Right lobe of liver (tissue), 4 donors: ENCODE measurements at regions not wholly inside any gene's neighbourhood (a gene's known extent, or its start where the extent isn't known, plus 50 kb on each side); places are given as distances from the start of the nearest gene placed in this dataset.

ENCODE experiments used
- POLR2A ChIP-seq: fragments of 450-650 bp; IDR thresholded peaks from one replicate; pipeline ENCODE4 v1.6.1; 2017; ENCODE audit warnings: antibody characterized with exemption, mild to moderate bottlenecking
- TF ChIP-seq, protein P1 (sequence below), 4 donors: fragments of 200-600 bp in 3 of 4; fragments of 450-650 bp in 1 of 4; IDR thresholded peaks; one replicate each; pipeline versions ENCODE4 v1.5.1 to v1.8.0; 2016 to 2022; ENCODE audit warnings: antibody characterized with exemption in 4 of 4, mild to moderate bottlenecking in 2 of 4
- donor health status: DM: no; HTN: no; CAD: no.
- donor health status: DM: no; HTN: no; CAD: no.
- donor health status: DM: no; HTN: yes; CAD: no.

DNA sequence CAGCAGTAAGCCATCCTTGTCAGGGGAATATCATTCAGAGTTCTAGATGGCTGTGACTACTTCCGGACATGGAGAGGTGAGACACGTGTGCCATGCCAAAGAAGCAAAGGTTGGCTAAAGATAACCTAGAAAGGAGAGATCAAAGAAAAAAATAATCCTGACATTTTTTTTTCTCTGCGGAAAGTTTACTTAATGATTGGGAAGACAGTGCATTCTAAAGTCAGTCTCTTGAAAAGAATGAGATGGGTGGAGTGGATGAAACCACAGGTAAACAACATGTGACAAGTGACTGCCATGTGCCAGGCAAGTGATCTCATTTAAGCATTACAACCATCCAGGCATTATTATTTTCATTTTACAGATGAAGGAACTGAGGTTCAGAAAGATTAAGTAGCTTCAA, 436.6 kb downstream of the SOX2 start:
- TF ChIP-seq, protein P1, sequence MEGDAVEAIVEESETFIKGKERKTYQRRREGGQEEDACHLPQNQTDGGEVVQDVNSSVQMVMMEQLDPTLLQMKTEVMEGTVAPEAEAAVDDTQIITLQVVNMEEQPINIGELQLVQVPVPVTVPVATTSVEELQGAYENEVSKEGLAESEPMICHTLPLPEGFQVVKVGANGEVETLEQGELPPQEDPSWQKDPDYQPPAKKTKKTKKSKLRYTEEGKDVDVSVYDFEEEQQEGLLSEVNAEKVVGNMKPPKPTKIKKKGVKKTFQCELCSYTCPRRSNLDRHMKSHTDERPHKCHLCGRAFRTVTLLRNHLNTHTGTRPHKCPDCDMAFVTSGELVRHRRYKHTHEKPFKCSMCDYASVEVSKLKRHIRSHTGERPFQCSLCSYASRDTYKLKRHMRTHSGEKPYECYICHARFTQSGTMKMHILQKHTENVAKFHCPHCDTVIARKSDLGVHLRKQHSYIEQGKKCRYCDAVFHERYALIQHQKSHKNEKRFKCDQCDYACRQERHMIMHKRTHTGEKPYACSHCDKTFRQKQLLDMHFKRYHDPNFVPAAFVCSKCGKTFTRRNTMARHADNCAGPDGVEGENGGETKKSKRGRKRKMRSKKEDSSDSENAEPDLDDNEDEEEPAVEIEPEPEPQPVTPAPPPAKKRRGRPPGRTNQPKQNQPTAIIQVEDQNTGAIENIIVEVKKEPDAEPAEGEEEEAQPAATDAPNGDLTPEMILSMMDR (IDR thresholded peaks at IDR 0.05) = no peak
- no peak for TF ChIP-seq POLR2A
